Muscle layer of duodenum (tissue), 2 donors: ENCODE measurements at regions not wholly inside any gene's neighbourhood (a gene's known extent, or its start where the extent isn't known, plus 50 kb on each side); places are given as distances from the start of the nearest gene placed in this dataset.
"Not testable (repeated sequence)": the region's sequence is repeated elsewhere in the genome, so short reads cannot be mapped to it uniquely, and the experiment has no call there.

Experiments used
- H3K27ac ChIP-seq: one replicate; pipeline ENCODE4 v1.7.0; 2013; ENCODE audit warnings: mild to moderate bottlenecking, low read length
- H3K27me3 ChIP-seq: one replicate; pipeline ENCODE4 v1.7.0; 2013; ENCODE audit warnings: low read depth, mild to moderate bottlenecking, control low read depth, low read length
- H3K36me3 ChIP-seq, 2 donors: one replicate each; pipeline ENCODE4 v1.7.0; 2013; ENCODE audit warnings: low read length in 2 of 2, control low read depth in 1 of 2, mild to moderate bottlenecking in 1 of 2; ENCODE audit not compliant: insufficient read depth in 2 of 2, control insufficient read depth in 1 of 2
- H3K4me1 ChIP-seq, 2 donors: one replicate each; pipeline ENCODE4 v1.7.0; 2013; ENCODE audit warnings: low read length in 2 of 2, mild to moderate bottlenecking in 2 of 2, control low read depth in 1 of 2, moderate library complexity in 1 of 2; ENCODE audit not compliant: insufficient read depth in 2 of 2, control insufficient read depth in 1 of 2
- H3K4me3 ChIP-seq, 2 donors: one replicate each; pipeline ENCODE4 v1.7.0; 2013; ENCODE audit warnings: low read length in 2 of 2, low read depth in 1 of 2, mild to moderate bottlenecking in 1 of 2
- H3K9me3 ChIP-seq, 2 donors: one replicate each; pipeline ENCODE4 v1.7.0; 2013; ENCODE audit warnings: low read length in 2 of 2, control low read depth in 1 of 2, mild to moderate bottlenecking in 1 of 2; ENCODE audit not compliant: control insufficient read depth in 1 of 2
- donor health status: healthy.

GRCh38 chr4:59724286-59724685 is 1475.8 kb upstream of the ADGRL3 start:
- H3K4me3 ChIP-seq, H3K4me1 ChIP-seq, H3K27me3 ChIP-seq, H3K36me3 ChIP-seq, H3K27ac ChIP-seq: not testable (repeated sequence)
- H3K9me3 ChIP-seq, result peaks cover 0 to 12% of the 10 kb centered on the region in 2 donors

GRCh38 chr4:59727745-59728144 is 1472.4 kb upstream of the ADGRL3 start:
- H3K27ac ChIP-seq, result no peak overlapping the region
- peaks cover 0 to 8% of the 10 kb centered on the region in 2 donors for H3K9me3 ChIP-seq
- H3K4me3 ChIP-seq, result no peak overlapping the region
- no peaks in the 10 kb centered on the region for H3K27me3 ChIP-seq
- no peaks in the 10 kb centered on the region for H3K4me1 ChIP-seq
- no peaks in the 10 kb centered on the region for H3K36me3 ChIP-seq

GRCh38 chr4:59728496-59728895 is 1471.6 kb upstream of the ADGRL3 start:
- Histone ChIP-seq H3K4me3 (no peak overlapping the region), H3K9me3 (peaks cover 0 to 8% of the 10 kb centered on the region in 2 donors), H3K4me1 (no peaks in the 10 kb centered on the region), H3K36me3 (no peaks in the 10 kb centered on the region), H3K27ac (no peak overlapping the region), H3K27me3 (no peaks in the 10 kb centered on the region)

- H3K36me3 ChIP-seq, result no peaks in the 10 kb centered on the region
- H3K4me1 ChIP-seq, result no peaks in the 10 kb centered on the region
- no peaks in the 10 kb centered on the region for H3K27me3 ChIP-seq
- peaks cover 0 to 4% of the 10 kb centered on the region in 2 donors for H3K9me3 ChIP-seq
- H3K4me3 ChIP-seq, result no peak overlapping the region
- no peak overlapping the region for H3K27ac ChIP-seq
Measured at GRCh38 chr4:59729321-59729720, 1470.8 kb upstream of the ADGRL3 start.

- no peaks in the 10 kb centered on the region for H3K4me1 ChIP-seq
- H3K9me3 ChIP-seq, result no peaks in the 10 kb centered on the region
- H3K27me3 ChIP-seq, result no peaks in the 10 kb centered on the region
- no peak overlapping the region for H3K27ac ChIP-seq
- H3K4me3 ChIP-seq, result no peak overlapping the region
- no peaks in the 10 kb centered on the region for H3K36me3 ChIP-seq
Measured at GRCh38 chr4:59748433-59748832, 1451.7 kb upstream of the ADGRL3 start.

- H3K4me3 ChIP-seq, result no peak overlapping the region
- H3K4me1 ChIP-seq, result no peaks in the 10 kb centered on the region
- no peaks in the 10 kb centered on the region for H3K27me3 ChIP-seq
- H3K27ac ChIP-seq, result no peak overlapping the region
- H3K9me3 ChIP-seq, result no peaks in the 10 kb centered on the region
- H3K36me3 ChIP-seq, result no peaks in the 10 kb centered on the region
Measured at GRCh38 chr4:59759082-59759825, 1440.9 kb upstream of the ADGRL3 start.

- Histone ChIP-seq H3K27ac (no peak overlapping the region), H3K4me1 (no peaks in the 10 kb centered on the region), H3K36me3 (no peaks in the 10 kb centered on the region), H3K4me3 (no peak overlapping the region), H3K27me3 (no peaks in the 10 kb centered on the region), H3K9me3 (no peaks in the 10 kb centered on the region)
Measured at GRCh38 chr4:59762344-59762743, 1437.8 kb upstream of the ADGRL3 start.

- no peak overlapping the region for H3K27ac ChIP-seq
- H3K36me3 ChIP-seq, result no peaks in the 10 kb centered on the region
- H3K27me3 ChIP-seq, result no peaks in the 10 kb centered on the region
Measured at GRCh38 chr4:59770601-59771264, 1429.4 kb upstream of the ADGRL3 start.

GRCh38 chr4:59772641-59773139 is 1427.4 kb upstream of the ADGRL3 start:
- H3K4me3 ChIP-seq, result no peak overlapping the region
- no peaks in the 10 kb centered on the region for H3K9me3 ChIP-seq
- H3K4me1 ChIP-seq, result no peaks in the 10 kb centered on the region
- H3K36me3 ChIP-seq, result no peaks in the 10 kb centered on the region
- no peaks in the 10 kb centered on the region for H3K27me3 ChIP-seq
- H3K27ac ChIP-seq, result no peak overlapping the region

More at GRCh38 chr4:59770601-59771264, 1429.4 kb upstream of the ADGRL3 start:
- H3K4me3 ChIP-seq, result no peak overlapping the region
- H3K9me3 ChIP-seq, result no peaks in the 10 kb centered on the region
- H3K4me1 ChIP-seq, result no peaks in the 10 kb centered on the region

GRCh38 chr4:59780271-59780670 is 1419.9 kb upstream of the ADGRL3 start:
- not testable (repeated sequence) for H3K27ac ChIP-seq, H3K27me3 ChIP-seq, H3K4me1 ChIP-seq, H3K9me3 ChIP-seq, H3K4me3 ChIP-seq, H3K36me3 ChIP-seq

- Histone ChIP-seq H3K4me3 (no peak overlapping the region), H3K36me3 (no peaks in the 10 kb centered on the region), H3K27ac (no peak overlapping the region), H3K9me3 (no peaks in the 10 kb centered on the region), H3K27me3 (no peaks in the 10 kb centered on the region), H3K4me1 (no peaks in the 10 kb centered on the region)
Measured at GRCh38 chr4:59805176-59805575, 1395.0 kb upstream of the ADGRL3 start.
